Esophagus squamous epithelium (tissue), 4 donors: ENCODE measurements at regions not wholly inside any gene's neighbourhood (a gene's known extent, or its start where the extent isn't known, plus 50 kb on each side); places are given as distances from the start of the nearest gene placed in this dataset.

Source experiments
- CTCF ChIP-seq, 6 experiments: fragments of 450-650 bp in 4 of 6; fragments of 200-600 bp in 2 of 6; sonication (generic) in 2 of 6; IDR thresholded peaks; one replicate each; pipeline ENCODE4 v1.5.1; 2016 to 2019; ENCODE audit warnings: antibody characterized with exemption in 6 of 6, mild to moderate bottlenecking in 4 of 6, moderate library complexity in 4 of 6
- POLR2A ChIP-seq, 4 donors: fragments of 450-650 bp; IDR thresholded peaks; one replicate each; pipeline ENCODE4 v1.6.1; 2017; ENCODE audit warnings: antibody characterized with exemption in 4 of 4, mild to moderate bottlenecking in 4 of 4, moderate library complexity in 3 of 4

GRCh38 chr12:18897823-18898222 lies 159.9 kb downstream of the CAPZA3 start:
- TF ChIP-seq CTCF (IDR thresholded peaks at IDR 0.05) (no peak), POLR2A (IDR thresholded peaks at IDR 0.05) (no peak)
